ENCODE measurements at regions not wholly inside any gene's neighbourhood (a gene's known extent, or its start where the extent isn't known, plus 50 kb on each side); places are given as distances from the start of the nearest gene placed in this dataset.

- H3K4me1 Mint-ChIP-seq: peaks cover 34% of the 10 kb centered on the region
- H3K4me2 ChIP-seq: no peak overlapping the region
- H3K27me3 Mint-ChIP-seq (ENCODE audit: insufficient read depth, low read depth): peaks cover 11% of the 10 kb centered on the region
- no peaks in the 10 kb centered on the region for H3K9me3 Mint-ChIP-seq
- H3K27ac ChIP-seq: no peak overlapping the region
- no peaks in the 10 kb centered on the region for H3K79me2 ChIP-seq (ENCODE audit: low read depth)
- H3K9ac ChIP-seq: no peak overlapping the region
- no peak overlapping the region for H3K4me3 ChIP-seq
- no peak overlapping the region for H3K27ac Mint-ChIP-seq
- H3K27me3 ChIP-seq: no peaks in the 10 kb centered on the region
- no peaks in the 10 kb centered on the region for H3F3A ChIP-seq (ENCODE audit: low read depth)
- TF ChIP-seq EZH2 (IDR thresholded peaks at IDR 0.05): no peak
- H3K36me3 Mint-ChIP-seq: no peaks in the 10 kb centered on the region
- DNase-seq (ENCODE audit: low spot score): no peak
- no peaks in the 10 kb centered on the region for H3K9me3 ChIP-seq (ENCODE audit: low read depth)
- no peaks in the 10 kb centered on the region for H3K36me3 ChIP-seq
- no peaks in the 10 kb centered on the region for H3K4me1 ChIP-seq
- H2AFZ ChIP-seq (replicated peaks): no peak overlapping the region
- H3K4me3 Mint-ChIP-seq: no peak overlapping the region
- H4K20me1 ChIP-seq (ENCODE audit: low read depth): no peaks in the 10 kb centered on the region
Measured at GRCh38 chr4:152102436-152103000, 341.7 kb upstream of the GATB start.

GRCh38 chr4:152101556-152102435, 341.0 kb upstream of the GATB start:
- H2AFZ ChIP-seq (replicated peaks): no peak overlapping the region

GRCh38 chr4:152100379-152101201, 339.8 kb upstream of the GATB start:
- no peaks in the 10 kb centered on the region for H3K9me3 ChIP-seq (ENCODE audit: low read depth)
- H3K27me3 ChIP-seq: no peaks in the 10 kb centered on the region
- H3K9me3 Mint-ChIP-seq: no peaks in the 10 kb centered on the region
- H3K9ac ChIP-seq: no peak overlapping the region
- H3K79me2 ChIP-seq (ENCODE audit: low read depth): no peaks in the 10 kb centered on the region
- H2AFZ ChIP-seq (replicated peaks): no peak overlapping the region
- H3K4me1 ChIP-seq: no peaks in the 10 kb centered on the region
- H3F3A ChIP-seq (ENCODE audit: low read depth): no peaks in the 10 kb centered on the region
- no peak overlapping the region for H3K4me3 Mint-ChIP-seq
- TF ChIP-seq EZH2phosphoT487 (IDR thresholded peaks at IDR 0.05): no peak
- TF ChIP-seq EZH2 (IDR thresholded peaks at IDR 0.05): no peak
- no peak for TF ChIP-seq CTCF (IDR thresholded peaks at IDR 0.05)
- H3K4me2 ChIP-seq: no peak overlapping the region
- no peaks in the 10 kb centered on the region for H3K36me3 ChIP-seq
- H3K27me3 Mint-ChIP-seq (ENCODE audit: insufficient read depth, low read depth): peaks cover 9% of the 10 kb centered on the region
- no peaks in the 10 kb centered on the region for H3K36me3 Mint-ChIP-seq
- no peak overlapping the region for H3K27ac Mint-ChIP-seq
- H4K20me1 ChIP-seq (ENCODE audit: low read depth): no peaks in the 10 kb centered on the region
- H3K4me3 ChIP-seq: no peak overlapping the region
- H3K27ac ChIP-seq: no peak overlapping the region
- no peak for DNase-seq (ENCODE audit: low spot score)
- peaks cover 24% of the 10 kb centered on the region for H3K4me1 Mint-ChIP-seq

More at GRCh38 chr4:152101556-152102435, 341.0 kb upstream of the GATB start:
- no peaks in the 10 kb centered on the region for H3K27me3 ChIP-seq
- H3K9ac ChIP-seq: no peak overlapping the region
- no peaks in the 10 kb centered on the region for H3K9me3 ChIP-seq (ENCODE audit: low read depth)
- DNase-seq (ENCODE audit: low spot score): no peak
- no peaks in the 10 kb centered on the region for H3K36me3 Mint-ChIP-seq
- no peak overlapping the region for H3K4me3 Mint-ChIP-seq
- H3F3A ChIP-seq (ENCODE audit: low read depth): no peaks in the 10 kb centered on the region
- peaks cover 32% of the 10 kb centered on the region for H3K4me1 Mint-ChIP-seq
- no peaks in the 10 kb centered on the region for H3K36me3 ChIP-seq
- no peak overlapping the region for H3K4me2 ChIP-seq
- no peaks in the 10 kb centered on the region for H3K4me1 ChIP-seq
- H3K79me2 ChIP-seq (ENCODE audit: low read depth): no peaks in the 10 kb centered on the region
- no peak overlapping the region for H3K27ac ChIP-seq
- H3K9me3 Mint-ChIP-seq: no peaks in the 10 kb centered on the region
- no peak for TF ChIP-seq EZH2 (IDR thresholded peaks at IDR 0.05)
- TF ChIP-seq CTCF (IDR thresholded peaks at IDR 0.05): no peak
- TF ChIP-seq EZH2phosphoT487 (IDR thresholded peaks at IDR 0.05): no peak
- peaks cover 11% of the 10 kb centered on the region for H3K27me3 Mint-ChIP-seq (ENCODE audit: insufficient read depth, low read depth)
- no peak overlapping the region for H3K4me3 ChIP-seq
- no peak overlapping the region for H3K27ac Mint-ChIP-seq
- no peaks in the 10 kb centered on the region for H4K20me1 ChIP-seq (ENCODE audit: low read depth)
